Endothelial cell (in vitro differentiated cells): ENCODE measurements at regions not wholly inside any gene's neighbourhood (a gene's known extent, or its start where the extent isn't known, plus 50 kb on each side); places are given as distances from the start of the nearest gene placed in this dataset.

Source experiments
- DNase-seq: peaks from one replicate; pipeline ENCODE4 v3.0.0; 2021; ENCODE audit warnings: low spot score
- H3K27ac Mint-ChIP-seq: one replicate; pipeline ENCODE4 v1.8.0; 2021; ENCODE audit warnings: mixed read lengths, inconsistent platforms; ENCODE audit not compliant: unreplicated experiment
- H3K27me3 Mint-ChIP-seq: one replicate; pipeline ENCODE4 v1.8.0; 2021; ENCODE audit warnings: mild to moderate bottlenecking, moderate library complexity, mixed read lengths, inconsistent platforms; ENCODE audit not compliant: unreplicated experiment
- H3K36me3 Mint-ChIP-seq: one replicate; pipeline ENCODE4 v1.8.0; 2021; ENCODE audit warnings: mild to moderate bottlenecking, low read depth, mixed read lengths, inconsistent platforms; ENCODE audit not compliant: unreplicated experiment
- H3K4me1 Mint-ChIP-seq: one replicate; pipeline ENCODE4 v1.8.0; 2021; ENCODE audit warnings: mild to moderate bottlenecking, mixed read lengths, inconsistent platforms; ENCODE audit not compliant: unreplicated experiment
- H3K4me3 Mint-ChIP-seq: one replicate; pipeline ENCODE4 v1.8.0; 2021; ENCODE audit warnings: mild to moderate bottlenecking, mixed read lengths, inconsistent platforms; ENCODE audit not compliant: unreplicated experiment
- H3K9me3 Mint-ChIP-seq: one replicate; pipeline ENCODE4 v1.8.0; 2021; ENCODE audit warnings: mixed read lengths, inconsistent platforms; ENCODE audit not compliant: unreplicated experiment
- CTCF ChIP-seq: fragments of 200-600 bp; sonication (generic); IDR thresholded peaks from one replicate; pipeline ENCODE4 v1.5.0; 2021; ENCODE audit warnings: antibody characterized with exemption; ENCODE audit not compliant: unreplicated experiment

- Mint-ChIP-seq H3K36me3 (no peaks in the 10 kb centered on the region), H3K9me3 (no peaks in the 10 kb centered on the region), H3K4me3 (no peak overlapping the region), H3K27ac (no peak overlapping the region), H3K4me1 (peaks cover 22% of the 10 kb centered on the region), H3K27me3 (peaks cover 3% of the 10 kb centered on the region)
- DNase-seq = no peak
- no peak for TF ChIP-seq CTCF
Measured at GRCh38 chr7:49089717-49090116, 165.4 kb downstream of the CDC14C start.

- Mint-ChIP-seq H3K4me3 (no peak overlapping the region), H3K4me1 (peaks cover 31% of the 10 kb centered on the region), H3K27me3 (peaks cover 3% of the 10 kb centered on the region), H3K36me3 (no peaks in the 10 kb centered on the region), H3K27ac (no peak overlapping the region), H3K9me3 (no peaks in the 10 kb centered on the region)
- no peak for DNase-seq
- TF ChIP-seq CTCF = no peak
Measured at GRCh38 chr7:49091089-49091488, 166.7 kb downstream of the CDC14C start.

GRCh38 chr7:49091519-49091918 is 167.2 kb downstream of the CDC14C start:
- H3K27ac Mint-ChIP-seq = no peak overlapping the region
- H3K4me3 Mint-ChIP-seq = no peak overlapping the region
- H3K9me3 Mint-ChIP-seq = no peaks in the 10 kb centered on the region
- no peak for TF ChIP-seq CTCF
- H3K4me1 Mint-ChIP-seq = peaks cover 30% of the 10 kb centered on the region
- H3K36me3 Mint-ChIP-seq = no peaks in the 10 kb centered on the region
- no peak for DNase-seq
- H3K27me3 Mint-ChIP-seq = peaks cover 3% of the 10 kb centered on the region

GRCh38 chr7:49093218-49093617 is 168.9 kb downstream of the CDC14C start:
- H3K4me1 Mint-ChIP-seq = peaks cover 25% of the 10 kb centered on the region
- no peaks in the 10 kb centered on the region for H3K9me3 Mint-ChIP-seq
- no peak for TF ChIP-seq CTCF
- H3K4me3 Mint-ChIP-seq = no peak overlapping the region
- H3K36me3 Mint-ChIP-seq = no peaks in the 10 kb centered on the region
- H3K27ac Mint-ChIP-seq = no peak overlapping the region
- DNase-seq = no peak
- H3K27me3 Mint-ChIP-seq = peaks cover 3% of the 10 kb centered on the region

- H3K4me1 Mint-ChIP-seq = peaks cover 19% of the 10 kb centered on the region
- no peak for TF ChIP-seq CTCF
- H3K9me3 Mint-ChIP-seq = no peaks in the 10 kb centered on the region
- peaks cover 3% of the 10 kb centered on the region for H3K27me3 Mint-ChIP-seq
- H3K36me3 Mint-ChIP-seq = no peaks in the 10 kb centered on the region
- no peak for DNase-seq
- H3K4me3 Mint-ChIP-seq = no peak overlapping the region
- no peak overlapping the region for H3K27ac Mint-ChIP-seq
Measured at GRCh38 chr7:49094866-49095265, 170.5 kb downstream of the CDC14C start.
